ENCODE measurements at regions not wholly inside any gene's neighbourhood (a gene's known extent, or its start where the extent isn't known, plus 50 kb on each side); places are given as distances from the start of the nearest gene placed in this dataset.
"Not testable (repeated sequence)": the region's sequence is repeated elsewhere in the genome, so short reads cannot be mapped to it uniquely, and the experiment has no call there.

DNA sequence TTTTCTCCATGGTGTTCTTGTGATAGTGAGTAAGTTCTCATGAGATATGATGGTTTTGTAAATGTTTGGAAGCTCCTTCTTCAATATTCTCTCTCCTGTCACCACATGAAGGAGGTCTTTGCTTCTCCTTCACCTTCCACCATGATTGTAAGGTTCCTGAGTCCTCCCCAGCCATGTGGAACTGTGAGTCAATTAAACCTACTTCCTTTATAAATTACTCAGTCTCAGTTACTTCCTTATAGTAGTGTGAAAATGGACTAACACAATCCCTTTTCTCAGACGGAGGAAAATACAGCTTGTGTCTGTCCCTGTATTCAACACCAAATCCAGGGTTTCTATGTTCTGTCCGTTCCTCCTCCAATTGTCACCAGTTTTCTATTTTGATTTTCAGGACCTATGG lies 181.0 kb downstream of the ALDH8A1 start:
- H3K9me3 ChIP-seq, result no peaks in the 10 kb centered on the region
- no peak overlapping the region for H3K27ac ChIP-seq
- H3K4me1 ChIP-seq, result no peaks in the 10 kb centered on the region
- H3K27me3 ChIP-seq, result no peaks in the 10 kb centered on the region
- no peak for DNase-seq (ENCODE audit: low spot score in 2 of 2)
- 84% methylated on average over 2 of the region's 2 CpGs for WGBS
- no peaks in the 10 kb centered on the region for H3K36me3 ChIP-seq
- TF ChIP-seq POLR2AphosphoS5 (IDR thresholded peaks at IDR 0.05) (no peak), POLR2A (IDR thresholded peaks at IDR 0.05) (no peak), EP300 (IDR thresholded peaks at IDR 0.05) (no peak)
- TF ChIP-seq, protein P1, sequence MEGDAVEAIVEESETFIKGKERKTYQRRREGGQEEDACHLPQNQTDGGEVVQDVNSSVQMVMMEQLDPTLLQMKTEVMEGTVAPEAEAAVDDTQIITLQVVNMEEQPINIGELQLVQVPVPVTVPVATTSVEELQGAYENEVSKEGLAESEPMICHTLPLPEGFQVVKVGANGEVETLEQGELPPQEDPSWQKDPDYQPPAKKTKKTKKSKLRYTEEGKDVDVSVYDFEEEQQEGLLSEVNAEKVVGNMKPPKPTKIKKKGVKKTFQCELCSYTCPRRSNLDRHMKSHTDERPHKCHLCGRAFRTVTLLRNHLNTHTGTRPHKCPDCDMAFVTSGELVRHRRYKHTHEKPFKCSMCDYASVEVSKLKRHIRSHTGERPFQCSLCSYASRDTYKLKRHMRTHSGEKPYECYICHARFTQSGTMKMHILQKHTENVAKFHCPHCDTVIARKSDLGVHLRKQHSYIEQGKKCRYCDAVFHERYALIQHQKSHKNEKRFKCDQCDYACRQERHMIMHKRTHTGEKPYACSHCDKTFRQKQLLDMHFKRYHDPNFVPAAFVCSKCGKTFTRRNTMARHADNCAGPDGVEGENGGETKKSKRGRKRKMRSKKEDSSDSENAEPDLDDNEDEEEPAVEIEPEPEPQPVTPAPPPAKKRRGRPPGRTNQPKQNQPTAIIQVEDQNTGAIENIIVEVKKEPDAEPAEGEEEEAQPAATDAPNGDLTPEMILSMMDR (IDR thresholded peaks at IDR 0.05), result no peak
- H3K4me3 ChIP-seq, result no peak overlapping the region

DNA sequence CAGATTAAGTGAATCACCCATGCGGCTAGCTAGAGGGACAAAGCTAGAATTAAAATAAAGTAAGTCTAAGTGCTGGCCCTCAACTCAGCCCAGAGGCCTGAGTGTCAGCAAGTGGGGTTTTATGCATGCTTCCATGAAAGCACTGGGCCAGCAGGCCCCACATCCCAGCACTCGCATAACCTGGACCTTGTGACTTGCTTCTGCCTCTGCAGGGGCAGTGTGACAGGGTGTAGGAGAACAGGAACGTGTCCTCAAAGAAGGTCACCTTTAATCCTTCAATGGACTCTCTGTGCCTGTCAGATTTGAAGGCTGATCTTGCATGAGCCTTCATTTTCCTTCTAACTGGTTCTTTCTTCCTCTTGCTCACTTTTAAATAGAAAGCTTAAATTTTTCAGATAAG lies 183.4 kb downstream of the ALDH8A1 start:
- Histone ChIP-seq H3K36me3 (no peaks in the 10 kb centered on the region), H3K9me3 (no peaks in the 10 kb centered on the region), H3K27me3 (no peaks in the 10 kb centered on the region), H3K27ac (no peak overlapping the region), H3K4me1 (no peaks in the 10 kb centered on the region), H3K4me3 (no peak overlapping the region)
- 58% methylated on average over 3 of the region's 3 CpGs for WGBS
- no peak for DNase-seq (ENCODE audit: low spot score in 2 of 2)
- TF ChIP-seq EP300 (IDR thresholded peaks at IDR 0.05), result no peak
- TF ChIP-seq, protein P1 (IDR thresholded peaks at IDR 0.05), result no peak

DNA sequence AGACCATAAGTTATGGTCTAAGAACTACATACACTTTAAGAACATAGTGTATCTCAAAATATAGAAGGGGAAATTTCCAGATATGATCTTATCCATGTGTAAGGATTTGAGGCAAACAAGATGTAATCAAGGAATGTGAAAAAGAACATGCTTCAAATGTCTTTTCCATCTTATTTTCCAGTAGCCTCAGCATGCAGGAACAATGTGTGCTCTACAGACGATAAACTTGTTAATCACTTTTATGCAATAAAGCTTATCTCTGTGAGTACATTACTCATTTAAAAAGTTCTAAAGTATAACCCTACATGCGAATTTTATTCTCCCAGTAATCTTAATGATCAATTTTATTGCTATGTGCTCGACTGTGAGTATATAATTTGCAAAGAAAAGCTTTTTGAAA lies 185.2 kb downstream of the ALDH8A1 start:
- no peaks in the 10 kb centered on the region for H3K27me3 ChIP-seq
- 73% methylated on average over 3 of the region's 3 CpGs for WGBS
- TF ChIP-seq POLR2A (IDR thresholded peaks at IDR 0.05) (no peak), EP300 (IDR thresholded peaks at IDR 0.05) (no peak), POLR2AphosphoS5 (IDR thresholded peaks at IDR 0.05) (no peak)
- TF ChIP-seq, protein P1 (IDR thresholded peaks at IDR 0.05), result no peak
- H3K4me1 ChIP-seq, result no peaks in the 10 kb centered on the region
- no peaks in the 10 kb centered on the region for H3K36me3 ChIP-seq
- DNase-seq (ENCODE audit: low spot score in 2 of 2), result no peak
- no peak overlapping the region for H3K4me3 ChIP-seq
- no peaks in the 10 kb centered on the region for H3K9me3 ChIP-seq
- no peak overlapping the region for H3K27ac ChIP-seq

DNA sequence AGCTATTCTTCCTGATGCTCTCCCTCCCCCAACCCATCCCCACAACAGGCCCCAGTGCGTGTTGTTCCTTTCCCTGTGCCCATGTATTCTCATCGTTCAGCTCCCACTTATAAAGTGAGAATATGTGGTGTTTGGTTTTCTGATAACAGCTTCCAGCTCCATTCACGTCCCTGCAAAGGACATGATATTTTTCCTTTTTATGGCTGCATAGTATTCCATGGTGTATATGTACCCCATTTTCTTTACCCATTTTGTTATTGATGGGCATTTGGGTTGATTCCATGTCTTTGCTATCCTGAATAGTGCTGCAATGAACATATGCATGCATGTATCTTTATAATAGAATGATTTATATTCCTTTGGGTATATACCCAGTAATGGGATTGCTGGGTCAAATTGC lies 186.3 kb downstream of the ALDH8A1 start:
- H3K9me3 ChIP-seq; H3K27me3 ChIP-seq; H3K36me3 ChIP-seq; H3K4me3 ChIP-seq; H3K4me1 ChIP-seq; DNase-seq (ENCODE audit: low spot score in 2 of 2); H3K27ac ChIP-seq: not testable (repeated sequence)
- 95% methylated on average over 3 of the region's 3 CpGs for WGBS

DNA sequence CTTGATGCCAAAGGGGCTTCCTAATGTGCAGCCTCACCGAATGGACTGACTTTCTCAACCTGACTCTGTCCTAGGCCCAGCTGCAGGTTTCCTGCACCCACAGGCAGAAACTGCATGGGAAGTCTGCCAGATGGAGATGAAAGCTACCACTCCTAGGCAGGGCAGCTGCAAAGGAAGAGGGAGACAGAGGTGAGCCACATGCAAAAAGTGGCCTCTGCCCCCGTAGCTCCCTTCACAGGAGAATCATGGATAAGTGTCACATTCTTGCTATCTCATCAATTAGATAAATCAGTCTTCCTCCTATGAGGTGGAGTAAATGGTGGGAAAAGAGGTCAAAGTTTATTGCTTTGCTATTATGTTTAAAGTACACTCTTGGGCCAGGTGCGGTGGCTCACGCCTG lies 191.3 kb downstream of the ALDH8A1 start:
- no peak for TF ChIP-seq POLR2AphosphoS5 (IDR thresholded peaks at IDR 0.05)
- TF ChIP-seq, protein P1 (IDR thresholded peaks at IDR 0.05), result no peak
- TF ChIP-seq EP300 (IDR thresholded peaks at IDR 0.05), result no peak
- no peak for TF ChIP-seq POLR2A (IDR thresholded peaks at IDR 0.05)
- peaks cover 10% of the 10 kb centered on the region for H3K4me1 ChIP-seq
- no peaks in the 10 kb centered on the region for H3K36me3 ChIP-seq
- H3K27ac ChIP-seq, result no peak overlapping the region
- no peaks in the 10 kb centered on the region for H3K27me3 ChIP-seq
- WGBS, result 85% methylated on average over 4 of the region's 4 CpGs
- no peaks in the 10 kb centered on the region for H3K9me3 ChIP-seq
- DNase-seq (ENCODE audit: low spot score in 2 of 2), result no peak
- no peak overlapping the region for H3K4me3 ChIP-seq

DNA sequence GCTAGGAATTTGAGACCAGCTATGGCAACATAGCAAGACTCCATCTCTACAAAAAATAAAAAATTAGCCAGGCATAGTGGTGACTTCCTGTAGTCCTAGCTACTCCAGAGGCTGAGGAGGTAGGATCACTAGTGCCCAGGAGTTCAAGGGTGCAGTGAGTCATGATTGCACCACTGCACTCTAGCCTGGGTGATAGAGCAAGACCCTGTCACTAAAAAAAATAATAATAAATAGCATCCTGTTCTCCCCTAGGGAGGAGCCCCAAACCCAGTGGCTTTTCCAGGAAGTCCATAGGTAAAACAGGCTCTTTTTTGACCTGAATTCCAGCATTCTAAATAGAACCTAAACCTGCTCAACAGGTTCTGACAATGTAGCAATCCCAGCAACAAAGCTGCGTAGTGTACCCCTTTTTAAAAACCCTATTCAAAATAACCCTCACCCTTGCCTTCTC lies 192.0 kb downstream of the ALDH8A1 start:
- no peak overlapping the region for H3K27ac ChIP-seq
- no peaks in the 10 kb centered on the region for H3K36me3 ChIP-seq
- no peak for DNase-seq (ENCODE audit: low spot score in 2 of 2)
- WGBS, result 69% methylated on average over 1 of the region's 1 CpG
- no peaks in the 10 kb centered on the region for H3K9me3 ChIP-seq
- no peaks in the 10 kb centered on the region for H3K27me3 ChIP-seq
- peaks cover 10% of the 10 kb centered on the region for H3K4me1 ChIP-seq
- H3K4me3 ChIP-seq, result no peak overlapping the region
- TF ChIP-seq POLR2AphosphoS5 (IDR thresholded peaks at IDR 0.05) (no peak), EP300 (IDR thresholded peaks at IDR 0.05) (no peak), POLR2A (IDR thresholded peaks at IDR 0.05) (no peak)
- TF ChIP-seq, protein P1 (IDR thresholded peaks at IDR 0.05), result no peak

Measured in suprapubic skin (tissue), 4 donors.